ENCODE measurements at regions not wholly inside any gene's neighbourhood (a gene's known extent, or its start where the extent isn't known, plus 50 kb on each side); places are given as distances from the start of the nearest gene placed in this dataset.

GRCh38 chr4:11525085-11525484 lies 96.4 kb upstream of the HS3ST1 start:
- TF ChIP-seq NFIC (IDR thresholded peaks at IDR 0.05; ENCODE audit: borderline replicate concordance) (no peak), IRF3 (IDR thresholded peaks at IDR 0.05; ENCODE audit: low read depth, low read length) (no peak), REST (IDR thresholded peaks at IDR 0.05; ENCODE audit: low read depth, low read length) (no peak), CTCF (IDR thresholded peaks at IDR 0.05) (no peak), TAF1 (IDR thresholded peaks at IDR 0.05; ENCODE audit: borderline replicate concordance, low read depth, low read length) (no peak), POLR2AphosphoS5 (IDR thresholded peaks at IDR 0.05; ENCODE audit: low read depth, low read length) (no peak), SMC3 (IDR thresholded peaks at IDR 0.05; ENCODE audit: low read depth, low read length) (no peak)
